Suppressor macrophage (primary cell): ENCODE measurements at regions not wholly inside any gene's neighbourhood (a gene's known extent, or its start where the extent isn't known, plus 50 kb on each side); places are given as distances from the start of the nearest gene placed in this dataset.

Source experiments
- DNase-seq, 4 experiments: peaks; one replicate each; pipeline ENCODE4 v3.0.0-alpha.2; 2020 to 2022

- DNase-seq = peak in 3 of 4 experiments; percentile 36 to 55 (median 45)
These were observed 373.4 kb downstream of the GADD45G start for GRCh38 chr9:89978185-89978584.

GRCh38 chr9:89980600-89980999 is 375.8 kb downstream of the GADD45G start:
- DNase-seq = no peak

- DNase-seq = no peak
These were observed 377.2 kb downstream of the GADD45G start for GRCh38 chr9:89982016-89982415.

- DNase-seq = peak in 3 of 4 experiments; percentile 48 to 71 (median 68)
These were observed 378.6 kb downstream of the GADD45G start for GRCh38 chr9:89983411-89983810.

GRCh38 chr9:89984214-89984613 is 379.4 kb downstream of the GADD45G start:
- peak; percentile 36 to 78 (median 60) for DNase-seq

GRCh38 chr9:89985068-89985467 is 380.3 kb downstream of the GADD45G start:
- DNase-seq = peak; percentile 33 to 53 (median 53)

GRCh38 chr9:89986190-89986589 is 381.4 kb downstream of the GADD45G start:
- DNase-seq = no peak

GRCh38 chr9:89988458-89988857 is 383.6 kb downstream of the GADD45G start:
- no peak for DNase-seq

- DNase-seq = no peak
These were observed 386.5 kb downstream of the GADD45G start for GRCh38 chr9:89991204-89991790.

- peak in 3 of 4 experiments; percentile 43 to 51 (median 50) for DNase-seq
These were observed 387.8 kb downstream of the GADD45G start for GRCh38 chr9:89992326-89993198.

- peak; percentile 88 to 95 (median 93) for DNase-seq
These were observed 389.1 kb downstream of the GADD45G start for GRCh38 chr9:89993678-89994630.

GRCh38 chr9:89994988-89995613 is 390.3 kb downstream of the GADD45G start:
- no peak for DNase-seq

- DNase-seq = no peak
These were observed 391.3 kb downstream of the GADD45G start for GRCh38 chr9:89996116-89996515.

- peak; percentile 35 to 62 (median 55) for DNase-seq
These were observed 392.0 kb downstream of the GADD45G start for GRCh38 chr9:89996773-89997172.

GRCh38 chr9:89998633-89999032 is 393.8 kb downstream of the GADD45G start:
- no peak for DNase-seq

GRCh38 chr9:89999176-89999533 is 394.3 kb downstream of the GADD45G start:
- no peak for DNase-seq

GRCh38 chr9:89999534-90000370 is 394.9 kb downstream of the GADD45G start:
- peak; percentile 38 to 69 (median 59) for DNase-seq

GRCh38 chr9:90000925-90001324 is 396.1 kb downstream of the GADD45G start:
- peak in 3 of 4 experiments; percentile 40 to 50 (median 40) for DNase-seq

- no peak for DNase-seq
These were observed 396.9 kb downstream of the GADD45G start for GRCh38 chr9:90001747-90002146.

GRCh38 chr9:90002397-90003271 is 397.8 kb downstream of the GADD45G start:
- DNase-seq = no peak
